H9 (cell line): ENCODE measurements at regions not wholly inside any gene's neighbourhood (a gene's known extent, or its start where the extent isn't known, plus 50 kb on each side); places are given as distances from the start of the nearest gene placed in this dataset.

Source experiments
- DNase-seq: peaks from one replicate; pipeline ENCODE4 v3.0.0-alpha.2; 2017
- H2AFZ ChIP-seq: one replicate; pipeline ENCODE4 v1.6.1; 2013; ENCODE audit warnings: mild to moderate bottlenecking, low read length, control low read depth, moderate library complexity
- H2AK5ac ChIP-seq: 2 replicates; pipeline ENCODE4 v1.6.1; 2013; ENCODE audit warnings: low read length, control low read depth, mixed read lengths; ENCODE audit not compliant: insufficient read length
- H2BK120ac ChIP-seq: one replicate; pipeline ENCODE4 v1.6.1; 2013; ENCODE audit warnings: low read depth, mild to moderate bottlenecking, low read length, control low read depth, inconsistent platforms; ENCODE audit not compliant: poor library complexity, severe bottlenecking
- H2BK12ac ChIP-seq: 2 replicates; pipeline ENCODE4 v1.6.1; 2013; ENCODE audit warnings: low read length, control low read depth, mixed read lengths, low read depth; ENCODE audit not compliant: insufficient read length
- H2BK15ac ChIP-seq: 2 replicates; pipeline ENCODE4 v1.6.1; 2013; ENCODE audit warnings: low read depth, low read length, control low read depth
- H2BK20ac ChIP-seq: one replicate; pipeline ENCODE4 v1.6.1; 2013; ENCODE audit warnings: low read depth, mild to moderate bottlenecking, low read length, control low read depth, inconsistent platforms; ENCODE audit not compliant: poor library complexity, severe bottlenecking
- H2BK5ac ChIP-seq: 2 replicates; pipeline ENCODE4 v1.6.1; 2013; ENCODE audit warnings: low read length, control low read depth, mixed read lengths; ENCODE audit not compliant: insufficient read length
- H3K14ac ChIP-seq: 2 replicates; pipeline ENCODE4 v1.6.1; 2013; ENCODE audit warnings: low read length, control low read depth; ENCODE audit not compliant: insufficient read depth
- H3K18ac ChIP-seq: 2 replicates; pipeline ENCODE4 v1.6.1; 2013; ENCODE audit warnings: low read depth, mild to moderate bottlenecking, mixed read lengths, low read length, control low read depth; ENCODE audit not compliant: insufficient read length
- H3K23ac ChIP-seq: 2 replicates; pipeline ENCODE4 v1.6.1; 2013; ENCODE audit warnings: low read length, control low read depth, mixed read lengths, low read depth; ENCODE audit not compliant: insufficient read length
- H3K23me2 ChIP-seq: 2 replicates; pipeline ENCODE4 v1.6.1; 2013; ENCODE audit warnings: low read depth, mild to moderate bottlenecking, mixed read lengths, low read length, control low read depth; ENCODE audit not compliant: insufficient read length, poor library complexity, severe bottlenecking
- H3K27ac ChIP-seq: 2 replicates; pipeline ENCODE4 v1.5.1; 2013; ENCODE audit warnings: low read length, control low read depth, mixed read lengths, low read depth; ENCODE audit not compliant: insufficient read length
- H3K27me3 ChIP-seq: 2 replicates; pipeline ENCODE4 v1.6.1; 2013; ENCODE audit warnings: low read length, control low read depth, inconsistent platforms; ENCODE audit not compliant: insufficient read depth
- H3K4ac ChIP-seq: 2 replicates; pipeline ENCODE4 v1.6.1; 2013; ENCODE audit warnings: low read depth, mild to moderate bottlenecking, control low read depth, inconsistent platforms, low read length, moderate library complexity
- H3K4me1 ChIP-seq: 2 replicates; pipeline ENCODE4 v1.6.1; 2013; ENCODE audit warnings: low read length, control low read depth, inconsistent platforms; ENCODE audit not compliant: insufficient read depth
- H3K4me2 ChIP-seq: 2 replicates; pipeline ENCODE4 v1.6.1; 2013; ENCODE audit warnings: low read length, control low read depth, mixed read lengths; ENCODE audit not compliant: insufficient read length, insufficient read depth
- H3K56ac ChIP-seq: 2 replicates; pipeline ENCODE4 v1.6.1; 2013; ENCODE audit warnings: low read depth, mild to moderate bottlenecking, mixed read lengths, low read length, control low read depth; ENCODE audit not compliant: insufficient read length
- H3K79me1 ChIP-seq: 2 replicates; pipeline ENCODE4 v1.6.1; 2013; ENCODE audit warnings: low read depth, mild to moderate bottlenecking, moderate library complexity, low read length, control low read depth, inconsistent platforms; ENCODE audit not compliant: insufficient read depth, poor library complexity, severe bottlenecking
- H3K79me2 ChIP-seq: 2 replicates; pipeline ENCODE4 v1.6.1; 2013; ENCODE audit warnings: low read length, control low read depth, inconsistent platforms; ENCODE audit not compliant: insufficient read depth
- H3K9ac ChIP-seq: 2 replicates; pipeline ENCODE4 v1.6.1; 2013; ENCODE audit warnings: low read length, control low read depth, mixed read lengths; ENCODE audit not compliant: insufficient read length; ENCODE audit errors: extremely low read depth
- H3K9me3 ChIP-seq: one replicate; pipeline ENCODE4 v1.6.1; 2013; ENCODE audit warnings: low read depth, low read length, inconsistent platforms; ENCODE audit not compliant: control insufficient read depth
- H3T11ph ChIP-seq: one replicate; pipeline ENCODE4 v1.6.1; 2013; ENCODE audit warnings: mild to moderate bottlenecking, low read length, control low read depth, inconsistent platforms
- H4K20me1 ChIP-seq: one replicate; pipeline ENCODE4 v1.6.1; 2013; ENCODE audit not compliant: control insufficient read depth, insufficient read length, insufficient read depth
- H4K5ac ChIP-seq: 2 replicates; pipeline ENCODE4 v1.6.1; 2013; ENCODE audit warnings: low read depth, mild to moderate bottlenecking, mixed read lengths, low read length, control low read depth; ENCODE audit not compliant: insufficient read length
- H4K8ac ChIP-seq: replicated peaks from 2 replicates; pipeline ENCODE4 v1.6.1; 2013; ENCODE audit warnings: low read length, control low read depth, mixed read lengths, low read depth; ENCODE audit not compliant: insufficient read length
- H4K91ac ChIP-seq: 2 replicates; pipeline ENCODE4 v1.6.1; 2013; ENCODE audit warnings: low read depth, mild to moderate bottlenecking, moderate library complexity, mixed read lengths, low read length, control low read depth; ENCODE audit not compliant: insufficient read length
- H3K27ac Mint-ChIP-seq, 3 experiments: 2 replicates in 2 of 3; 3 replicates in 1 of 3; pipeline ENCODE4 v1.8.0; 2020 to 2021; ENCODE audit warnings: mixed read lengths in 3 of 3, mild to moderate bottlenecking in 1 of 3, moderate library complexity in 1 of 3
- H3K27me3 Mint-ChIP-seq: 2 replicates; pipeline ENCODE4 v1.8.0; 2021; ENCODE audit warnings: low read depth, mild to moderate bottlenecking, moderate library complexity, mixed read lengths
- H3K36me3 Mint-ChIP-seq, 3 experiments: 2 replicates in 2 of 3; 3 replicates in 1 of 3; pipeline ENCODE4 v1.8.0; 2020 to 2021; ENCODE audit warnings: low read depth in 3 of 3, mixed read lengths in 3 of 3; ENCODE audit not compliant: insufficient read depth in 1 of 3
- H3K4me1 Mint-ChIP-seq, 2 experiments: 2 replicates each; pipeline ENCODE4 v1.8.0; 2020; ENCODE audit warnings: mixed read lengths in 2 of 2
- H3K4me3 Mint-ChIP-seq, 2 experiments: 2 replicates in 1 of 2; 3 replicates in 1 of 2; pipeline ENCODE4 v1.8.0; 2020 to 2021; ENCODE audit warnings: mild to moderate bottlenecking in 2 of 2, mixed read lengths in 2 of 2, moderate library complexity in 1 of 2
- H3K9me3 Mint-ChIP-seq, 2 experiments: 2 replicates in 1 of 2; 3 replicates in 1 of 2; pipeline ENCODE4 v1.8.0; 2020; ENCODE audit warnings: mild to moderate bottlenecking in 2 of 2, mixed read lengths in 2 of 2, moderate library complexity in 1 of 2
- WGBS: extraction: QIAGEN DNeasy Blood & Tissue Kit; methylation state at CpG from one replicate; pipeline ENCODE4 v1.1.7; 2013; ENCODE audit warnings: missing lambda C conversion rate, low lambda C conversion rate, mixed read lengths; ENCODE audit not compliant: insufficient read length; ENCODE audit errors: extremely low coverage; 5-methylcytosine and 5-hydroxymethylcytosine counted together
- TF ChIP-seq, protein P1 (sequence below): fragments of 200-600 bp; sonication (generic); conservative IDR thresholded peaks from 3 replicates; pipeline ENCODE4 v1.8.0; 2021; ENCODE audit warnings: antibody characterized with exemption, mild to moderate bottlenecking

DNA sequence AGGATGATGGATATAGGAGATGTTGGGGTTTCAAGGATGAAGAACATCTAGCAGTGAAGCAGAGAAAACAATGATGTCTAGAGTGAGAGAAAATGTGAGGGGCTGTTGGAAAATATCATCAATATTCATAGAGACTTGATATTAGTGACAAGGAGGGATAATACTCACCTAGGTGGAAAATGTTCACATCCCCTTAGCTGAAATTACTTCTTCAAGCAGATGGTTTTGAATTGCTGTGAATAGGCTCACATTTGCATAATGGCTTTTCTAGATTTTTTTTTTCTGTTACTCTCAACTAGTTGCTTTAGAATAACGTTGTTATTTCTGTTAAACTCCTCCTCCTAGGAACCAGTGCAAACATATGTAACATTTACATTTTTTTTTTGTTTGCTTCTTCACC lies 61.6 kb upstream of the MAP1B start:
- peaks cover 0 to 3% of the 10 kb centered on the region in 2 experiments; a peak in 3 of 4 replicates for H3K4me1 Mint-ChIP-seq
- no CpG with 5 or more reads among the region's 1 CpG for WGBS
- H2BK120ac ChIP-seq = no peak overlapping the region
- H3K27ac ChIP-seq = no peak overlapping the region
- no peak overlapping the region for H3K23ac ChIP-seq
- H2BK15ac ChIP-seq = no peak overlapping the region
- H3K9ac ChIP-seq = no peak overlapping the region
- no peak overlapping the region for H3K4me3 Mint-ChIP-seq
- H4K5ac ChIP-seq = no peak overlapping the region
- no peak overlapping the region for H2BK12ac ChIP-seq
- H3K4ac ChIP-seq = no peak overlapping the region
- no peak overlapping the region for H4K8ac ChIP-seq
- no peak overlapping the region for H2BK5ac ChIP-seq
- H3K9me3 ChIP-seq = no peaks in the 10 kb centered on the region
- H4K20me1 ChIP-seq = no peaks in the 10 kb centered on the region
- H3K23me2 ChIP-seq = no peaks in the 10 kb centered on the region
- no peaks in the 10 kb centered on the region for H3K27me3 ChIP-seq
- H3K18ac ChIP-seq = no peak overlapping the region
- H2AK5ac ChIP-seq = no peak overlapping the region
- no peak overlapping the region for H4K91ac ChIP-seq
- TF ChIP-seq, protein P1, sequence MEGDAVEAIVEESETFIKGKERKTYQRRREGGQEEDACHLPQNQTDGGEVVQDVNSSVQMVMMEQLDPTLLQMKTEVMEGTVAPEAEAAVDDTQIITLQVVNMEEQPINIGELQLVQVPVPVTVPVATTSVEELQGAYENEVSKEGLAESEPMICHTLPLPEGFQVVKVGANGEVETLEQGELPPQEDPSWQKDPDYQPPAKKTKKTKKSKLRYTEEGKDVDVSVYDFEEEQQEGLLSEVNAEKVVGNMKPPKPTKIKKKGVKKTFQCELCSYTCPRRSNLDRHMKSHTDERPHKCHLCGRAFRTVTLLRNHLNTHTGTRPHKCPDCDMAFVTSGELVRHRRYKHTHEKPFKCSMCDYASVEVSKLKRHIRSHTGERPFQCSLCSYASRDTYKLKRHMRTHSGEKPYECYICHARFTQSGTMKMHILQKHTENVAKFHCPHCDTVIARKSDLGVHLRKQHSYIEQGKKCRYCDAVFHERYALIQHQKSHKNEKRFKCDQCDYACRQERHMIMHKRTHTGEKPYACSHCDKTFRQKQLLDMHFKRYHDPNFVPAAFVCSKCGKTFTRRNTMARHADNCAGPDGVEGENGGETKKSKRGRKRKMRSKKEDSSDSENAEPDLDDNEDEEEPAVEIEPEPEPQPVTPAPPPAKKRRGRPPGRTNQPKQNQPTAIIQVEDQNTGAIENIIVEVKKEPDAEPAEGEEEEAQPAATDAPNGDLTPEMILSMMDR = no peak
- peaks cover 7 to 12% of the 10 kb centered on the region in 2 experiments; a peak in 4 of 5 replicates for H3K9me3 Mint-ChIP-seq
- H2AFZ ChIP-seq = no peak overlapping the region
- H3K27ac Mint-ChIP-seq = no peak overlapping the region
- no peak overlapping the region for H3K14ac ChIP-seq
- no peak for DNase-seq
- H3T11ph ChIP-seq = no peak overlapping the region
- H3K36me3 Mint-ChIP-seq = no peaks in the 10 kb centered on the region; a peak in 1 of 7 replicates
- H3K4me1 ChIP-seq = no peaks in the 10 kb centered on the region
- H3K27me3 Mint-ChIP-seq = no peaks in the 10 kb centered on the region
- no peak overlapping the region for H2BK20ac ChIP-seq
- no peaks in the 10 kb centered on the region for H3K79me2 ChIP-seq
- H3K79me1 ChIP-seq = no peaks in the 10 kb centered on the region
- H3K56ac ChIP-seq = no peak overlapping the region
- H3K4me2 ChIP-seq = no peak overlapping the region
